Lower leg skin (tissue), 3 donors: ENCODE measurements at regions not wholly inside any gene's neighbourhood (a gene's known extent, or its start where the extent isn't known, plus 50 kb on each side); places are given as distances from the start of the nearest gene placed in this dataset.

Experiments
- CTCF ChIP-seq, 3 donors: fragments of 450-650 bp; IDR thresholded peaks; one replicate each; pipeline ENCODE4 v1.5.1; 2016; ENCODE audit warnings: antibody characterized with exemption in 3 of 3, mild to moderate bottlenecking in 3 of 3, moderate library complexity in 2 of 3
- POLR2A ChIP-seq, 2 donors: fragments of 450-650 bp; IDR thresholded peaks; one replicate each; pipeline ENCODE4 v1.6.1; 2016 to 2017; ENCODE audit warnings: antibody characterized with exemption in 2 of 2, mild to moderate bottlenecking in 1 of 2, moderate library complexity in 1 of 2

DNA sequence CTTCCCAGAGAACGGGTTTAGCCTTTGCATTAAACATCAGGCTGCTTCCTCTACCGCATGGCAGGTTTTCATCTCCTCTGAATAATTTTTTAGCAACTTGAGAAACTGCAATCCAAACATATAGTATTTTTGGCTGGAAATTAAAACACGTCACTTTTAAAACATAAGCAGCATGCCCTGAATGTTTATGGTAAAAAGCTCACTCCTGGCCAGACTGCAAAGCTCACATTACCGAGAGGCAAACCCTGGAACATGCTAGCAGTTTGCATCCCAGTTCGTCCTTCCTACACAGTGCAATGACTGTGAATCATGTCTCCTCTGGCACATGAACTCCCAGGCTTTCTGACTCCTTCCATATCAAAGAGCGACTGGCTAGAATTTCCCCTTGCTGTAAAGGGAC lies 312.3 kb downstream of the RRAGC start:
- TF ChIP-seq CTCF (IDR thresholded peaks at IDR 0.05) (no peak), POLR2A (IDR thresholded peaks at IDR 0.05) (no peak)
